ENCODE measurements at regions not wholly inside any gene's neighbourhood (a gene's known extent, or its start where the extent isn't known, plus 50 kb on each side); places are given as distances from the start of the nearest gene placed in this dataset.

DNA sequence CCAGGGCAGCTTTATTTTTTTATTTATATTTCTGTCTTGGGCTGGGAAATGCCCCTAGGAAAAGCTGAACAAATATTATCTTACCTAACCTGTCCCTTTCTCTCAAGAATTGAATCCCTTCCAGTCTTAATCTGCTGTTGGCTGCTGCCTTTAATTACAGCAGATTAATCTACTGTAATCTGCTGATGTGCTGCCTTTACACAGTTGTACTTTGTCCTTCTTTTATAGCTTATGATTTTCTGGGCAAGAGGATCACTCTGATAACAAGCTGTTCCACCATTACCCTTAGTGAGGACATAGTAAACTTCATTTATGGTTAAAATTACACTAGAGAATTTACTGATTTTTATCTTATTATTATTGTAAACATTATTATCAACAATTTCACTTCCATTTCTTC, 234.5 kb upstream of the MAN1A1 start:
- TF ChIP-seq, protein P1, sequence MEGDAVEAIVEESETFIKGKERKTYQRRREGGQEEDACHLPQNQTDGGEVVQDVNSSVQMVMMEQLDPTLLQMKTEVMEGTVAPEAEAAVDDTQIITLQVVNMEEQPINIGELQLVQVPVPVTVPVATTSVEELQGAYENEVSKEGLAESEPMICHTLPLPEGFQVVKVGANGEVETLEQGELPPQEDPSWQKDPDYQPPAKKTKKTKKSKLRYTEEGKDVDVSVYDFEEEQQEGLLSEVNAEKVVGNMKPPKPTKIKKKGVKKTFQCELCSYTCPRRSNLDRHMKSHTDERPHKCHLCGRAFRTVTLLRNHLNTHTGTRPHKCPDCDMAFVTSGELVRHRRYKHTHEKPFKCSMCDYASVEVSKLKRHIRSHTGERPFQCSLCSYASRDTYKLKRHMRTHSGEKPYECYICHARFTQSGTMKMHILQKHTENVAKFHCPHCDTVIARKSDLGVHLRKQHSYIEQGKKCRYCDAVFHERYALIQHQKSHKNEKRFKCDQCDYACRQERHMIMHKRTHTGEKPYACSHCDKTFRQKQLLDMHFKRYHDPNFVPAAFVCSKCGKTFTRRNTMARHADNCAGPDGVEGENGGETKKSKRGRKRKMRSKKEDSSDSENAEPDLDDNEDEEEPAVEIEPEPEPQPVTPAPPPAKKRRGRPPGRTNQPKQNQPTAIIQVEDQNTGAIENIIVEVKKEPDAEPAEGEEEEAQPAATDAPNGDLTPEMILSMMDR (conservative IDR thresholded peaks at IDR 0.05), result no peak
- TF ChIP-seq ZFX (IDR thresholded peaks at IDR 0.05), result no peak

Measured in C4-2B (cell line).